H1 (cell line): ENCODE measurements at regions not wholly inside any gene's neighbourhood (a gene's known extent, or its start where the extent isn't known, plus 50 kb on each side); places are given as distances from the start of the nearest gene placed in this dataset.

Experiments used
- CTCF ChIA-PET: fragments of 300-600 bp; sonication (Branson Sonifier 250); formaldehyde crosslinking; loops from one replicate; lab custom pipeline; 2021; ENCODE audit not compliant: partially characterized antibody; lab: Charles Lee
- POLR2A ChIA-PET: fragments of 300-600 bp; sonication (Branson Sonifier 250); formaldehyde crosslinking; loops from one replicate; lab custom pipeline; 2021; ENCODE audit warnings: inconsistent platforms; ENCODE audit not compliant: partially characterized antibody; lab: Charles Lee
- DNase-seq, 2 experiments: peaks; one replicate each; pipeline versions ENCODE4 v3.0.0 to v3.0.0-alpha.2; 2010 to 2022; ENCODE audit warnings: low spot score in 2 of 2, low read depth in 1 of 2, mixed read lengths in 1 of 2
- FAIRE-seq: peaks from 2 replicates; lab custom pipeline; 2011; peaks lifted over from hg19 to GRCh38; lab: Jason Lieb, UNC
- H2AFZ ChIP-seq: 2 replicates; pipeline ENCODE4 v1.8.1; 2012; ENCODE audit warnings: low read length, inconsistent platforms
- H2AK5ac ChIP-seq: 2 replicates; pipeline ENCODE4 v1.6.1; 2013; ENCODE audit warnings: low read depth, low read length
- H2BK120ac ChIP-seq: replicated peaks from 2 replicates; pipeline ENCODE3; 2013; ENCODE audit warnings: low read depth, low read length, inconsistent platforms
- H2BK12ac ChIP-seq: 2 replicates; pipeline ENCODE4 v1.6.1; 2013; ENCODE audit warnings: low read depth, low read length
- H2BK15ac ChIP-seq: 2 replicates; pipeline ENCODE4 v1.6.1; 2013; ENCODE audit warnings: low read length
- H2BK20ac ChIP-seq: 2 replicates; pipeline ENCODE4 v1.6.1; 2013; ENCODE audit warnings: low read length
- H2BK5ac ChIP-seq: 2 replicates; pipeline ENCODE4 v1.6.1; 2013; ENCODE audit warnings: low read depth, low read length
- H3K14ac ChIP-seq: 2 replicates; pipeline ENCODE4 v1.6.1; 2013; ENCODE audit warnings: inconsistent platforms; ENCODE audit not compliant: insufficient read length
- H3K18ac ChIP-seq: 2 replicates; pipeline ENCODE4 v1.6.1; 2013; ENCODE audit warnings: low read length; ENCODE audit errors: extremely low read depth
- H3K23ac ChIP-seq: 2 replicates; pipeline ENCODE4 v1.6.1; 2013; ENCODE audit warnings: inconsistent platforms; ENCODE audit not compliant: insufficient read length
- H3K23me2 ChIP-seq: 2 replicates; pipeline ENCODE4 v1.6.1; 2013; ENCODE audit warnings: low read depth, low read length
- H3K27ac ChIP-seq: 2 replicates; pipeline ENCODE4 v1.6.1; 2011; ENCODE audit warnings: low read depth, low read length, inconsistent platforms
- H3K27me3 ChIP-seq, 4 experiments: replicated peaks in 1 of 4; 1 replicate in 1 of 4; 2 replicates in 3 of 4; pipeline versions ENCODE4 v1.6.1 to v1.8.1; 2011 to 2013; ENCODE audit warnings: low read length in 3 of 4, mild to moderate bottlenecking in 3 of 4, inconsistent platforms in 2 of 4, mixed read lengths in 2 of 4, moderate library complexity in 1 of 4; ENCODE audit not compliant: control insufficient read depth in 3 of 4, insufficient read depth in 3 of 4; ENCODE audit errors: extremely low read depth in 1 of 4
- H3K36me3 ChIP-seq, 4 experiments: 2 replicates each; pipeline versions ENCODE4 v1.6.1 to v1.8.1; 2011 to 2013; ENCODE audit warnings: mild to moderate bottlenecking in 4 of 4, low read length in 3 of 4, moderate library complexity in 2 of 4, control low read depth in 1 of 4, inconsistent platforms in 1 of 4; ENCODE audit not compliant: insufficient read depth in 4 of 4, control insufficient read depth in 2 of 4
- H3K4ac ChIP-seq: replicated peaks from 2 replicates; pipeline ENCODE3; 2013; ENCODE audit warnings: low read length, low read depth, mixed read lengths, inconsistent platforms; ENCODE audit not compliant: insufficient read length
- H3K4me1 ChIP-seq, 4 experiments: replicated peaks in 1 of 4; 1 replicate in 1 of 4; 2 replicates in 3 of 4; pipeline versions ENCODE4 v1.6.1 to v1.8.1; 2011 to 2013; ENCODE audit warnings: low read length in 3 of 4, inconsistent platforms in 2 of 4, mixed read lengths in 1 of 4; ENCODE audit not compliant: insufficient read depth in 4 of 4, control insufficient read depth in 3 of 4
- H3K4me2 ChIP-seq, 2 experiments: 2 replicates each; pipeline versions ENCODE4 v1.6.1 to v1.8.1; 2011 to 2013; ENCODE audit warnings: low read depth in 2 of 2, low read length in 2 of 2, control low read depth in 1 of 2, inconsistent platforms in 1 of 2, mild to moderate bottlenecking in 1 of 2; ENCODE audit not compliant: insufficient read depth in 1 of 2
- H3K4me3 ChIP-seq, 4 experiments: fragments of 200-600, 300-600 bp in 1 of 4; sonication (generic), shearing (Covaris generic), sonication (Bioruptor Twin) in 1 of 4; 2 replicates each; pipeline versions ENCODE4 v1.5.1 to v1.8.1; 2011 to 2016; ENCODE audit warnings: low read length in 4 of 4, low read depth in 3 of 4, control low read depth in 2 of 4, inconsistent platforms in 2 of 4, mild to moderate bottlenecking in 2 of 4, mixed read lengths in 1 of 4, moderate library complexity in 1 of 4; ENCODE audit not compliant: insufficient read depth in 2 of 4; ENCODE audit errors: extremely low read depth in 1 of 4
- H3K56ac ChIP-seq: replicated peaks from 2 replicates; pipeline ENCODE3; 2013; ENCODE audit warnings: low read depth, mild to moderate bottlenecking, mixed read lengths, low read length, inconsistent platforms; ENCODE audit not compliant: insufficient read length
- H3K79me1 ChIP-seq: 2 replicates; pipeline ENCODE4 v1.6.1; 2013; ENCODE audit warnings: low read depth, low read length, control low read depth
- H3K79me2 ChIP-seq, 2 experiments: 2 replicates each; pipeline versions ENCODE4 v1.6.1 to v1.8.1; 2012 to 2013; ENCODE audit warnings: low read length in 2 of 2, mild to moderate bottlenecking in 2 of 2, inconsistent platforms in 1 of 2; ENCODE audit not compliant: insufficient read depth in 2 of 2, control insufficient read depth in 1 of 2
- H3K9ac ChIP-seq, 4 experiments: replicated peaks in 1 of 4; 1 replicate in 1 of 4; 2 replicates in 3 of 4; pipeline versions ENCODE4 v1.6.1 to v1.8.1; 2011 to 2013; ENCODE audit warnings: low read depth in 3 of 4, low read length in 3 of 4, control low read depth in 2 of 4, mild to moderate bottlenecking in 2 of 4, moderate library complexity in 2 of 4, inconsistent platforms in 1 of 4; ENCODE audit errors: extremely low read depth in 1 of 4
- H3K9me3 ChIP-seq, 2 experiments: 2 replicates each; pipeline versions ENCODE4 v1.6.1 to v1.8.1; 2012 to 2013; ENCODE audit warnings: mild to moderate bottlenecking in 2 of 2, moderate library complexity in 2 of 2, control low read depth in 1 of 2, inconsistent platforms in 1 of 2, low read depth in 1 of 2, low read length in 1 of 2, mixed read lengths in 1 of 2; ENCODE audit not compliant: insufficient read depth in 2 of 2
- H4K20me1 ChIP-seq, 2 experiments: replicated peaks in 1 of 2; 2 replicates each; pipeline versions ENCODE3 to v1.8.1; 2011 to 2013; ENCODE audit warnings: inconsistent platforms in 2 of 2, low read length in 2 of 2, mild to moderate bottlenecking in 1 of 2; ENCODE audit not compliant: insufficient read depth in 2 of 2, control insufficient read depth in 1 of 2
- H4K5ac ChIP-seq: 2 replicates; pipeline ENCODE4 v1.6.1; 2013; ENCODE audit warnings: low read length, low read depth, mixed read lengths, inconsistent platforms; ENCODE audit not compliant: insufficient read length
- H4K8ac ChIP-seq: 2 replicates; pipeline ENCODE4 v1.8.0; 2013; ENCODE audit warnings: mild to moderate bottlenecking, moderate library complexity, low read length, inconsistent platforms; ENCODE audit not compliant: insufficient read depth; ENCODE audit errors: extremely low read depth
- H4K91ac ChIP-seq: replicated peaks from 2 replicates; pipeline ENCODE3; 2013; ENCODE audit warnings: low read length, mixed read lengths, inconsistent platforms; ENCODE audit not compliant: insufficient read length
- CEBPB ChIP-seq: IDR thresholded peaks from 2 replicates; pipeline ENCODE4 v1.6.1; 2012; ENCODE audit warnings: low read depth, low read length
- CHD1 ChIP-seq: IDR thresholded peaks from 2 replicates; pipeline ENCODE4 v1.6.1; 2012; ENCODE audit warnings: low read depth, low read length, improper control_type of control experiment
- EP300 ChIP-seq, 2 experiments: IDR thresholded peaks; 1 replicate in 1 of 2; 2 replicates in 1 of 2; pipeline ENCODE4 v1.6.1; 2011 to 2012; ENCODE audit warnings: low read depth in 2 of 2, low read length in 2 of 2, mild to moderate bottlenecking in 2 of 2, borderline replicate concordance in 1 of 2, inconsistent platforms in 1 of 2, moderate library complexity in 1 of 2
- GTF2F1 ChIP-seq: IDR thresholded peaks from 2 replicates; pipeline ENCODE4 v1.6.1; 2012; ENCODE audit warnings: low read depth, low read length, improper control_type of control experiment, borderline replicate concordance
- HDAC2 ChIP-seq, 2 experiments: fragments of 300-600 bp in 1 of 2; sonication (generic) in 1 of 2; IDR thresholded peaks; 2 replicates each; pipeline ENCODE4 v1.6.1; 2011 to 2012; ENCODE audit warnings: low read depth in 2 of 2, low read length in 2 of 2, mild to moderate bottlenecking in 2 of 2, moderate library complexity in 2 of 2, borderline replicate concordance in 1 of 2, inconsistent platforms in 1 of 2
- KDM1A ChIP-seq: fragments of 200-600, 300-600 bp; sonication (generic); IDR thresholded peaks from 2 replicates; pipeline ENCODE4 v1.7.1; 2016; ENCODE audit warnings: mild to moderate bottlenecking, low read length, borderline replicate concordance
- MAFK ChIP-seq: IDR thresholded peaks from 2 replicates; pipeline ENCODE4 v1.6.1; 2012; ENCODE audit warnings: low read depth, mild to moderate bottlenecking, improper control_type of control experiment, low read length
- RNF2 ChIP-seq: fragments of 200-900, 300-1000 bp; sonication (generic); IDR thresholded peaks from 2 replicates; pipeline ENCODE4 v1.7.1; 2016; ENCODE audit warnings: borderline replicate concordance, low read depth, mild to moderate bottlenecking, antibody characterized with exemption, low read length; ENCODE audit not compliant: poor library complexity, severe bottlenecking; ENCODE audit errors: missing control alignments
- TEAD4 ChIP-seq: IDR thresholded peaks from 2 replicates; pipeline ENCODE4 v1.6.1; 2012; ENCODE audit warnings: low read depth, low read length, inconsistent platforms, mixed read lengths
- ZNF274 ChIP-seq: IDR thresholded peaks from 2 replicates; pipeline ENCODE4 v1.7.0; 2012; ENCODE audit warnings: low read length, borderline replicate concordance; ENCODE audit errors: extremely low read depth
- WGBS, 2 experiments: shearing (Covaris generic) in 1 of 2; methylation state at CpG; one replicate each; pipeline versions ENCODE4 v1.1.6 to v1.1.7; 2013 to 2015; ENCODE audit warnings: low lambda C conversion rate in 2 of 2, mixed read lengths in 2 of 2, inconsistent platforms in 1 of 2, low coverage in 1 of 2, missing lambda C conversion rate in 1 of 2; ENCODE audit not compliant: insufficient replicate concordance in 2 of 2, insufficient coverage in 1 of 2, insufficient read length in 1 of 2; ENCODE audit errors: extremely low coverage in 1 of 2, missing lambda C conversion rate in 1 of 2; 5-methylcytosine and 5-hydroxymethylcytosine counted together

DNA sequence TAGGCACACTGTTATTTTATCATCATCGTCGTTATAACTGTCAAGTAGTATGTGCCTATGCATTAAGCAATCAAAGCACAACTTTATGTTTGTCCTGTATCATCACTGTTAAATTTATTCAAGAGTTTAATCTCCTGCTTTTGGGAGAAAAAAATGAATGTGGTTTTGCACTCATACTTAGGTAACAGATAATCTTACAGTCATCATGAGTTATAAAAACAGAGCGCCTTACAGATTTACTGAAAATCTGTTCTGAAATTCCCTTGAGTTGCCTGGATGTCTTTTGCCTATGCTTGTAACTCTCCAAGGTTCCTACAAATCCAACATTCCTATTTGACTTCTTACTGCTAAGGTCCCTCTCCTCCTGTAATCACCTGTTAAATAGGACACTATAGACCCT, 307.3 kb downstream of the ZIC4 start:
- DNase-seq: no peak
- no peaks in the 10 kb centered on the region for H3K23me2 ChIP-seq
- H3K27me3 ChIP-seq: no peaks in the 10 kb centered on the region
- H3K36me3 ChIP-seq: no peaks in the 10 kb centered on the region
- no peak overlapping the region for H4K91ac ChIP-seq
- no peak overlapping the region for H3K23ac ChIP-seq
- no peak overlapping the region for H3K27ac ChIP-seq
- POLR2A ChIA-PET: no interaction called here
- CTCF ChIA-PET: interaction anchor here (0.8 kb wide), 1 partner anchor 22 kb away, joined by 4 read pairs; no protein-coding TSS in a partner anchor
- H3K4ac ChIP-seq: no peak overlapping the region
- H3K4me1 ChIP-seq: no peaks in the 10 kb centered on the region
- no peak overlapping the region for H3K56ac ChIP-seq
- no peak for TF ChIP-seq GTF2F1
- no peak for TF ChIP-seq KDM1A
- TF ChIP-seq CHD1: no peak
- no peak for TF ChIP-seq EP300 (IDR thresholded peaks at IDR 0.05; ENCODE audit: borderline replicate concordance in 1 of 2, low read depth in 2 of 2, low read length in 2 of 2)
- TF ChIP-seq TEAD4: no peak
- TF ChIP-seq CEBPB: no peak
- no peak for TF ChIP-seq MAFK
- no peak for TF ChIP-seq HDAC2 (IDR thresholded peaks at IDR 0.05; ENCODE audit: borderline replicate concordance in 1 of 2, low read depth in 2 of 2, low read length in 2 of 2)
- TF ChIP-seq RNF2: no peak
- TF ChIP-seq ZNF274: no peak
- TF ChIP-seq, all 59 proteins: peak for 0
- WGBS, 2 experiments: 84% methylated on average over 3 of the region's 3 CpGs; no CpG with 5 or more reads in 1 of the 2 experiments
- no peak overlapping the region for H3K4me3 ChIP-seq
- H3K9me3 ChIP-seq: no peaks in the 10 kb centered on the region
- H2BK15ac ChIP-seq: no peak overlapping the region
- H3K14ac ChIP-seq: no peak overlapping the region
- H2BK12ac ChIP-seq: no peak overlapping the region
- no peaks in the 10 kb centered on the region for H4K20me1 ChIP-seq
- no peak overlapping the region for H2AFZ ChIP-seq
- H3K4me2 ChIP-seq: no peak overlapping the region
- no peaks in the 10 kb centered on the region for H3K79me1 ChIP-seq
- no peak for FAIRE-seq
- no peak overlapping the region for H4K5ac ChIP-seq
- H2AK5ac ChIP-seq: no peak overlapping the region
- no peaks in the 10 kb centered on the region for H3K79me2 ChIP-seq
- no peak overlapping the region for H2BK120ac ChIP-seq
- H4K8ac ChIP-seq: no peak overlapping the region
- H2BK5ac ChIP-seq: no peak overlapping the region
- no peak overlapping the region for H2BK20ac ChIP-seq
- H3K9ac ChIP-seq: no peak overlapping the region
- no peak overlapping the region for H3K18ac ChIP-seq
